ENCODE measurements at regions not wholly inside any gene's neighbourhood (a gene's known extent, or its start where the extent isn't known, plus 50 kb on each side); places are given as distances from the start of the nearest gene placed in this dataset.

- TF ChIP-seq, protein P1, sequence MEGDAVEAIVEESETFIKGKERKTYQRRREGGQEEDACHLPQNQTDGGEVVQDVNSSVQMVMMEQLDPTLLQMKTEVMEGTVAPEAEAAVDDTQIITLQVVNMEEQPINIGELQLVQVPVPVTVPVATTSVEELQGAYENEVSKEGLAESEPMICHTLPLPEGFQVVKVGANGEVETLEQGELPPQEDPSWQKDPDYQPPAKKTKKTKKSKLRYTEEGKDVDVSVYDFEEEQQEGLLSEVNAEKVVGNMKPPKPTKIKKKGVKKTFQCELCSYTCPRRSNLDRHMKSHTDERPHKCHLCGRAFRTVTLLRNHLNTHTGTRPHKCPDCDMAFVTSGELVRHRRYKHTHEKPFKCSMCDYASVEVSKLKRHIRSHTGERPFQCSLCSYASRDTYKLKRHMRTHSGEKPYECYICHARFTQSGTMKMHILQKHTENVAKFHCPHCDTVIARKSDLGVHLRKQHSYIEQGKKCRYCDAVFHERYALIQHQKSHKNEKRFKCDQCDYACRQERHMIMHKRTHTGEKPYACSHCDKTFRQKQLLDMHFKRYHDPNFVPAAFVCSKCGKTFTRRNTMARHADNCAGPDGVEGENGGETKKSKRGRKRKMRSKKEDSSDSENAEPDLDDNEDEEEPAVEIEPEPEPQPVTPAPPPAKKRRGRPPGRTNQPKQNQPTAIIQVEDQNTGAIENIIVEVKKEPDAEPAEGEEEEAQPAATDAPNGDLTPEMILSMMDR (IDR thresholded peaks at IDR 0.05) = no peak
- no peak for TF ChIP-seq POLR2A (IDR thresholded peaks at IDR 0.05)
- no peak for TF ChIP-seq POLR2AphosphoS5 (IDR thresholded peaks at IDR 0.05)
- TF ChIP-seq EP300 (IDR thresholded peaks at IDR 0.05) = no peak
These were observed 96.4 kb upstream of the IL12A start for GRCh38 chr3:159892171-159892795.
